K562 (cell line): ENCODE measurements at regions not wholly inside any gene's neighbourhood (a gene's known extent, or its start where the extent isn't known, plus 50 kb on each side); places are given as distances from the start of the nearest gene placed in this dataset.
"Not testable (repeated sequence)": the region's sequence is repeated elsewhere in the genome, so short reads cannot be mapped to it uniquely, and the experiment has no call there.

Experiments
- ATAC-seq: fragments of 200-7000 bp; cut with Tn5 transposase; 3 replicates; pipeline ENCODE4 v1.9.1; 2020; ENCODE audit warnings: moderate library complexity
- BruUV-seq: library from RNA; stranded (reverse); fragments of 400-500 nt; replicated peaks from 2 replicates; lab custom pipeline; 2021; lab: Mats Ljungman, UMichigan
- CTCF ChIA-PET: fragments of 300-600 bp; formaldehyde crosslinking; extraction: SDS; loops from one replicate; lab custom pipeline; 2021; ENCODE audit warnings: low intra/inter-chr PET ratio; lab: Yijun Ruan, JAX
- POLR2A ChIA-PET: fragments of 300-600, 350-650 bp; sonication (Branson Sonifier 250); formaldehyde crosslinking; extraction: SDS; loops from one replicate; lab custom pipeline; 2021; ENCODE audit warnings: antibody characterized with exemption, inconsistent platforms; lab: Yijun Ruan, JAX
- DNase-seq, 4 experiments: peaks; one replicate each; pipeline versions ENCODE4 v3.0.0 to v3.0.0-alpha.2; 2011 to 2018; ENCODE audit warnings: low spot score in 3 of 4, mixed read lengths in 3 of 4; ENCODE audit errors: extremely low read depth in 1 of 4
- FAIRE-seq: peaks from 2 replicates; lab custom pipeline; 2011; peaks lifted over from hg19 to GRCh38; lab: Jason Lieb, UNC
- H2AFZ ChIP-seq: 2 replicates; pipeline ENCODE4 v1.6.0; 2011; ENCODE audit warnings: low read depth, low read length, control low read depth, inconsistent platforms
- H3K27ac ChIP-seq: fragments of 200-600 bp; 3 replicates; pipeline ENCODE4 v1.8.0; 2011; ENCODE audit warnings: low read depth, mild to moderate bottlenecking, control low read depth, inconsistent platforms, low read length, moderate library complexity, mixed read lengths; ENCODE audit errors: extremely low read depth
- H3K27me3 ChIP-seq, 2 experiments: fragments of 300-600 bp in 1 of 2; 2 replicates in 1 of 2; 3 replicates in 1 of 2; pipeline versions ENCODE4 v1.6.0 to v1.8.0; 2011; ENCODE audit warnings: inconsistent platforms in 2 of 2, low read length in 2 of 2, mild to moderate bottlenecking in 1 of 2, mixed read lengths in 1 of 2, moderate library complexity in 1 of 2; ENCODE audit not compliant: control insufficient read depth in 2 of 2, insufficient read depth in 2 of 2
- H3K36me3 ChIP-seq: fragments of 300-600 bp; 3 replicates; pipeline ENCODE4 v1.8.0; 2011; ENCODE audit warnings: mild to moderate bottlenecking, low read length, inconsistent platforms; ENCODE audit not compliant: control insufficient read depth, insufficient read depth
- H3K4me1 ChIP-seq, 2 experiments: fragments of 200-600 bp in 1 of 2; replicated peaks in 1 of 2; 2 replicates in 1 of 2; 3 replicates in 1 of 2; pipeline versions ENCODE4 v1.5.1 to v1.8.0; 2011; ENCODE audit warnings: inconsistent platforms in 2 of 2, low read length in 2 of 2, mild to moderate bottlenecking in 1 of 2, mixed read lengths in 1 of 2, moderate library complexity in 1 of 2; ENCODE audit not compliant: control insufficient read depth in 2 of 2, insufficient read depth in 2 of 2
- H3K4me2 ChIP-seq: 2 replicates; pipeline ENCODE4 v1.6.1; 2011; ENCODE audit warnings: low read length, control low read depth, inconsistent platforms, mixed read lengths; ENCODE audit not compliant: insufficient read depth
- H3K4me3 ChIP-seq: fragments of 200-600 bp; sonication (generic), shearing (Covaris generic); 2 replicates; pipeline ENCODE4 v1.5.1; 2016; ENCODE audit warnings: control low read depth, inconsistent platforms
- H3K79me2 ChIP-seq: fragments of 200-600 bp; 3 replicates; pipeline ENCODE4 v1.8.0; 2011; ENCODE audit warnings: low read length, inconsistent platforms; ENCODE audit not compliant: control insufficient read depth, insufficient read depth
- H3K9ac ChIP-seq, 2 experiments: 2 replicates each; pipeline versions ENCODE4 v1.6.0 to v1.6.1; 2011; ENCODE audit warnings: low read depth in 2 of 2, low read length in 2 of 2, control low read depth in 1 of 2, inconsistent platforms in 1 of 2, mild to moderate bottlenecking in 1 of 2, mixed read lengths in 1 of 2; ENCODE audit not compliant: insufficient read depth in 1 of 2
- H3K9me1 ChIP-seq: one replicate; pipeline ENCODE4 v1.6.0; 2011; ENCODE audit warnings: inconsistent platforms, mild to moderate bottlenecking, low read length, moderate library complexity; ENCODE audit not compliant: control insufficient read depth, insufficient read depth
- H3K9me3 ChIP-seq: replicated peaks from 2 replicates; pipeline ENCODE4 v1.5.1; 2011; ENCODE audit warnings: low read depth, low read length, inconsistent platforms; ENCODE audit not compliant: control insufficient read depth, insufficient read depth
- H4K20me1 ChIP-seq: replicated peaks from 2 replicates; pipeline ENCODE4 v1.6.1; 2011; ENCODE audit warnings: low read length, inconsistent platforms, mixed read lengths; ENCODE audit not compliant: control insufficient read depth, insufficient read depth
- WGBS: fragments of 100-300 bp; shearing (Covaris generic); methylation state at CpG from one replicate; pipeline ENCODE4 v1.1.6; 2016; ENCODE audit warnings: low coverage, mixed read lengths; ENCODE audit not compliant: insufficient coverage; ENCODE audit errors: missing lambda C conversion rate; 5-methylcytosine and 5-hydroxymethylcytosine counted together
- in situ Hi-C: fragments of 300-500 bp; cut with MboI; formaldehyde crosslinking; loops from 4 replicates; pipeline ENCODE4 v1.15.0; 2018; ENCODE audit warnings: inconsistent platforms, mixed read lengths
- intact Hi-C: fragments of 100-400 bp; cut with micrococcal nuclease; formaldehyde crosslinking; loops from 2 replicates; pipeline ENCODE4 v1.14.2; 2022

- POLR2A ChIA-PET, BruUV-seq, FAIRE-seq, H3K27me3 ChIP-seq, intact Hi-C loops, H4K20me1 ChIP-seq, H3K36me3 ChIP-seq, H3K4me3 ChIP-seq, H3K27ac ChIP-seq, H2AFZ ChIP-seq, ATAC-seq, H3K9me1 ChIP-seq, H3K9me3 ChIP-seq, H3K4me1 ChIP-seq, H3K4me2 ChIP-seq, H3K9ac ChIP-seq, DNase-seq, H3K79me2 ChIP-seq, CTCF ChIA-PET: not testable (repeated sequence)
- WGBS: 10% methylated on average over 2 of the region's 2 CpGs
- in situ Hi-C loops: loop anchor here (5.0 kb wide), 1 partner anchor 1972 kb away; no protein-coding TSS in a partner anchor
Observed at GRCh38 chr5:177909261-177909660, 86.8 kb downstream of the PROP1 start.

GRCh38 chr5:177902806-177903205, 93.2 kb downstream of the PROP1 start:
- BruUV-seq, intact Hi-C loops, H3K9ac ChIP-seq, ATAC-seq, H3K27ac ChIP-seq, H2AFZ ChIP-seq, H3K4me2 ChIP-seq, H3K79me2 ChIP-seq, in situ Hi-C loops, CTCF ChIA-PET, POLR2A ChIA-PET, H3K4me3 ChIP-seq, H3K36me3 ChIP-seq, H3K9me3 ChIP-seq, H3K4me1 ChIP-seq, H3K9me1 ChIP-seq, FAIRE-seq, H3K27me3 ChIP-seq, H4K20me1 ChIP-seq, DNase-seq: not testable (repeated sequence)
- WGBS: 21% methylated on average over 1 of the region's 3 CpGs

GRCh38 chr5:177900066-177900465, 96.0 kb downstream of the PROP1 start:
- CTCF ChIA-PET, FAIRE-seq, H3K4me2 ChIP-seq, ATAC-seq, intact Hi-C loops, H3K27ac ChIP-seq, H3K9me3 ChIP-seq, H4K20me1 ChIP-seq, H3K27me3 ChIP-seq, H3K9ac ChIP-seq, H2AFZ ChIP-seq, POLR2A ChIA-PET, DNase-seq, H3K9me1 ChIP-seq, H3K4me3 ChIP-seq, H3K79me2 ChIP-seq, H3K36me3 ChIP-seq, H3K4me1 ChIP-seq, in situ Hi-C loops, BruUV-seq: not testable (repeated sequence)
- WGBS: 15% methylated on average over 2 of the region's 6 CpGs

DNA sequence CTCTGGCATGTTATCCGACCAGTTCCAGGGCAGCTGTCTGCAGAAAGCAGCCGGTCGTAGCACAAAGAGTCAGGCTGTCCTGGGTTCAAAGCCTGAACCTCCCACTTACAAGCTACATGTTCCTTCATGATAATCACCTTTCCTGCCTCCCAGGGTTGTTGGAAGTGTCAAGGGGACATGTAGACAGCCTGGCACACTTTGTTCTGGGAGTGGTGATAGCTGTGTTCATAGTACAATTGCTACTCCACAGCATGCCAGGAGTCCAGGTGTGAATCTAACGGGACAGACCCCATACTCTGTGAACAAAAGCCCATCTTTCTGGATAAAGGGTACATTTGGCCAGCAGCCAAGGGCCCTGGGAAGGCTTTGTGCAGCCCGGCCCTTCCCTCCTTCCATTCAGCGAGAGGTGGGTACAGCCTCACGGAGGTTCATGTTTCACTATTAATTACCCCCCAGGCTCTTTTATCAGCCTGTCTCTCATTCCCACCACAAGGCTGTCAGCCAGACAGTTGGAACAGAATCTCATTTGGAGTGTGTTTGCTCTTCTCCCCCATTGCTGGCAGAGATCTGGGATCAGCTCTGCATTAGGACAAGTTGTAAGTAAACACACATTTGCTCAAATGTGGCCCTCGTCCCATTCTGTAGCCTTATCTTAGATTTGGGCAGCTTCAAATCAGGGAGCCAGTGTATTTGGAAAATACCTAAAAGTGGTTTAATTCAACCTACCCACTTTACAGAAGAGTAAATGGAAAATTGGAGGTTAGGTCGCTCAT, 101.2 kb downstream of the PROP1 start:
- CTCF ChIA-PET, H3K4me1 ChIP-seq, intact Hi-C loops, H3K9me3 ChIP-seq, H3K79me2 ChIP-seq, H3K4me2 ChIP-seq, H3K27ac ChIP-seq, POLR2A ChIA-PET, H3K9me1 ChIP-seq, ATAC-seq, H2AFZ ChIP-seq, BruUV-seq, H3K4me3 ChIP-seq, FAIRE-seq, DNase-seq, H3K27me3 ChIP-seq, H3K36me3 ChIP-seq, H4K20me1 ChIP-seq, H3K9ac ChIP-seq: not testable (repeated sequence)
- in situ Hi-C loops: loop anchor here (10.0 kb wide), 1 partner anchor 170 kb away; no protein-coding TSS in a partner anchor
- no CpG with 5 or more reads among the region's 9 CpGs for WGBS
